ENCODE measurements at regions not wholly inside any gene's neighbourhood (a gene's known extent, or its start where the extent isn't known, plus 50 kb on each side); places are given as distances from the start of the nearest gene placed in this dataset.
"Not testable (repeated sequence)": the region's sequence is repeated elsewhere in the genome, so short reads cannot be mapped to it uniquely, and the experiment has no call there.

DNA sequence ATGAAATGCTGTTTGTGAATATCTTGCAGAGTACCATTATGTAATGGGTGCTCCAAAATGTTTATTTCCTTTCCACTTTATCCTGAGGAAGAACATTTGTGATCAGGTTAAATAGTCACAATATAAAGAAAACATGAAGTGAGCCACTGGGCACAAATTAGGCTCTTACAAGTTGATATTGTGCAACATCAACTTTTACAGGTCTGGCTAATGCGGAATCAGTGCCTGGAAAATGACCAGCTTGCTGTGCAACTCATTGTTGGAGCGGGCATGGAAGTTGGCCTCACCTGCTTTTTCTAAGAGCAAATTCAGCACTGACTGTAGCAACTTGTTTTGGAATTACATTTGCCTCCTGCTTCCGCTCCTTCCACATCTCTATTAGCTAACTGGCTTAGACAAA lies 216.9 kb upstream of the PLPPR1 start:
- TF ChIP-seq CTCF (IDR thresholded peaks at IDR 0.05; ENCODE audit: low read depth, low read length, missing control alignments), result no peak

GRCh38 chr9:100813871-100814270 lies 214.7 kb upstream of the PLPPR1 start:
- no peak for DNase-seq (ENCODE audit: low read depth)
- H3K4me3 ChIP-seq (ENCODE audit: low read depth, low read length), result no peak overlapping the region
- TF ChIP-seq CTCF (IDR thresholded peaks at IDR 0.05; ENCODE audit: low read depth, low read length, missing control alignments), result no peak
- in situ Hi-C loops (cut with HindIII; ENCODE audit: low sequenced_read_pairs), result no loop called here

More for the DNA sequence above, 216.9 kb upstream of the PLPPR1 start:
- no peak overlapping the region for H3K4me3 ChIP-seq (ENCODE audit: low read depth, low read length)
- DNase-seq (ENCODE audit: low read depth), result no peak
- in situ Hi-C loops (cut with HindIII; ENCODE audit: low sequenced_read_pairs), result no loop called here

DNA sequence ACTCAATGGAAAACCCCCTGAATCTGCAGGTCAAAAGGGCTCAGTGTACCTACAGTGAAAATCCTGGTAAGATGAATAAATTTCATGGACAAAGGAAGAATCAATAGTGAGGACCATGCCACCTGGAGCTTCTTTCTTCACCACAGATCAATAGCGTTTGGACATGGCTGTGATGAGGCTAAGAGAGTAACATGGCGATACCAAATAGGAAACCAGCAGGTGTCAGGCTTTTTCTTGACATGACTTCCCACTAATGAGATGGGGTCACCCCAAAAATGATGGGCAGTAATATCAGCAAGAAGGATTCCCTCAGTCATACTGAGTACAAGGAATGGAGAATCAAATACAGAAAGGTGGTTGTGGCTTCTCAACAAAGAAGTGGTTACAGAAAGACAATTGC lies 208.5 kb upstream of the PLPPR1 start:
- H3K4me3 ChIP-seq (ENCODE audit: low read depth, low read length), result no peak overlapping the region
- no peak for DNase-seq (ENCODE audit: low read depth)
- in situ Hi-C loops (cut with HindIII; ENCODE audit: low sequenced_read_pairs), result no loop called here
- TF ChIP-seq CTCF (IDR thresholded peaks at IDR 0.05; ENCODE audit: low read depth, low read length, missing control alignments), result no peak

GRCh38 chr9:100833035-100833434 lies 195.5 kb upstream of the PLPPR1 start:
- DNase-seq (ENCODE audit: low read depth); in situ Hi-C loops (cut with HindIII; ENCODE audit: low sequenced_read_pairs); H3K4me3 ChIP-seq (ENCODE audit: low read depth, low read length): not testable (repeated sequence)

DNA sequence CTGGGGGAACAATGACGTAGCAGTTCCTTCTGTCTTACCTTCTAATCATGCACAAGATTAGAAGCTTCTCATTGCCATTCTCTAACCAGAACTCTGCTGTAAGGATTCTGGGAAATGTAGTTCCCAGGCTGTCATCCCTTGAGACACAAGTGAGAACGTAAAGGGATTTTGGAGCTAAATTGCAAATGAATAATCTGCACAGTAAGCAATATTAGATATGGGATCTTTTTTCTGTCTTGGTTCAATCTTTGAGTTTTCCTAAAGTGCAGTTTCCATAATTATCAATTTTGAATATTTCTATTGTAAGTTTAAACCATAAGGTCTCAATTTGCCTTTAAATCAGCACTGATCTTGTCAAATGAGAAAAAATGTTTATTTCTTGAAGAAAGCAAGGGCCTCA lies 189.7 kb upstream of the PLPPR1 start:
- TF ChIP-seq CTCF (IDR thresholded peaks at IDR 0.05; ENCODE audit: low read depth, low read length, missing control alignments), result no peak
- DNase-seq (ENCODE audit: low read depth), result no peak
- H3K4me3 ChIP-seq (ENCODE audit: low read depth, low read length), result no peak overlapping the region
- in situ Hi-C loops (cut with HindIII; ENCODE audit: low sequenced_read_pairs), result no loop called here

DNA sequence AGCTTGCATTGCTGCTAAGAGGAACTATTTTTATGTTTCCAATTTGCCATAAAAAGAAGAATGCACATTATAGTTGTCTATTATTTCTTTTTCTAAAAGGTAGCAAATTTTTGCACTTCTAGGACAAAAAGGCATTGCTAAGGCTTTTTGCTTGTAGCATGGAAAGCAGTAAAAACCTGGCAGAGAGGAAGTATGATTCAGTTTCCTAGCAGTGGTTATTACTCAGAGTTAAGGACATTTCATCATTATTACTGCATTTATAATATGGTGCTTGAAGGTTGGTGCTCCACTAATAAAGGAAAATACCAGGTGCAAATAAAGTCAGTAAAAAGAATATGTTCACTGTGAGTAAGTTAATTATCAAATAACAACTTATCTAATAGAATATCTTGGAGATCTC lies 179.8 kb upstream of the PLPPR1 start:
- H3K4me3 ChIP-seq (ENCODE audit: low read depth, low read length), result no peak overlapping the region
- in situ Hi-C loops (cut with HindIII; ENCODE audit: low sequenced_read_pairs), result no loop called here
- TF ChIP-seq CTCF (IDR thresholded peaks at IDR 0.05; ENCODE audit: low read depth, low read length, missing control alignments), result no peak
- no peak for DNase-seq (ENCODE audit: low read depth)

DNA sequence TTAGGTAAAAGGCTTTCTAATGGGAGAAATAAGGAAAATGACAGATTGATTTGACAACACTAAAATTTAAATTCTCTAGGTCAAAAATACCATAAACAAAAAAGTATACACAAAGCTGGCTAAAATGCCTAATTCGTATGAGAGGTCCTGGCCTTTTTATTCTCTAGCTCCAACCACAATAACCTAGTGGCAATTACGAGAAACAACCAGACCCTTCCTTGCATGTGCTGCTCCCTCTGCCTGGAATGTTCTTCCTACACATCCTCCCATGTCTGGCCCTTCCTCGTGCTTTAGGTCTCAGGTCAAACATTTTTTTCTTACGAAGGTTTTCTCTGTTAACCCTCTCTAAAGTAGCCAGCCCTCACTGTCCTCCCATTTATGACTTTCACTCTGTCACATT lies 176.4 kb upstream of the PLPPR1 start:
- no peak for DNase-seq (ENCODE audit: low read depth)
- H3K4me3 ChIP-seq (ENCODE audit: low read depth, low read length), result no peak overlapping the region
- in situ Hi-C loops (cut with HindIII; ENCODE audit: low sequenced_read_pairs), result no loop called here
- no peak for TF ChIP-seq CTCF (IDR thresholded peaks at IDR 0.05; ENCODE audit: low read depth, low read length, missing control alignments)

Measured in astrocyte of the cerebellum (primary cell).